HCEC 1CT (cell line): ENCODE measurements at regions not wholly inside any gene's neighbourhood (a gene's known extent, or its start where the extent isn't known, plus 50 kb on each side); places are given as distances from the start of the nearest gene placed in this dataset.
"Not testable (repeated sequence)": the region's sequence is repeated elsewhere in the genome, so short reads cannot be mapped to it uniquely, and the experiment has no call there.

Source experiments
- DNase-seq: peaks from one replicate; pipeline ENCODE4 v3.0.0-alpha.2; 2017

- DNase-seq: no peak
Measured at GRCh38 chr4:73348185-73348584, 55.9 kb upstream of the ALB start.

GRCh38 chr4:73347497-73347896, 56.6 kb upstream of the ALB start:
- DNase-seq: no peak

- no peak for DNase-seq
Measured at GRCh38 chr4:73345399-73345975, 58.6 kb upstream of the ALB start.

GRCh38 chr4:73344106-73344505, 60.0 kb upstream of the ALB start:
- no peak for DNase-seq

GRCh38 chr4:73343432-73343831, 60.7 kb upstream of the ALB start:
- no peak for DNase-seq

- DNase-seq: peak; percentile 15
Measured at GRCh38 chr4:73341454-73341853, 62.6 kb upstream of the ALB start.

- no peak for DNase-seq
Measured at GRCh38 chr4:73340917-73341316, 63.2 kb upstream of the ALB start.

- DNase-seq: no peak
Measured at GRCh38 chr4:73335679-73336078, 68.4 kb upstream of the ALB start.

- DNase-seq: not testable (repeated sequence)
Measured at GRCh38 chr4:73332012-73332411, 72.1 kb upstream of the ALB start.

GRCh38 chr4:73329300-73329699, 70.7 kb upstream of the ANKRD17 start:
- DNase-seq: no peak

GRCh38 chr4:73325776-73326175, 67.2 kb upstream of the ANKRD17 start:
- DNase-seq: not testable (repeated sequence)

- DNase-seq: no peak
Measured at GRCh38 chr4:73317092-73317491, 58.5 kb upstream of the ANKRD17 start.

- peak; percentile 82 for DNase-seq
Measured at GRCh38 chr4:73315091-73315490, 56.5 kb upstream of the ANKRD17 start.

- no peak for DNase-seq
Measured at GRCh38 chr4:73312967-73313366, 54.4 kb upstream of the ANKRD17 start.

- DNase-seq: peak; percentile 37
Measured at GRCh38 chr4:73311428-73311827, 52.8 kb upstream of the ANKRD17 start.

- peak; percentile 69 for DNase-seq
Measured at GRCh38 chr4:73309211-73309610, 50.6 kb upstream of the ANKRD17 start.
